ENCODE measurements at regions not wholly inside any gene's neighbourhood (a gene's known extent, or its start where the extent isn't known, plus 50 kb on each side); places are given as distances from the start of the nearest gene placed in this dataset.

GRCh38 chr9:96031366-96031824 is 155.9 kb downstream of the ERCC6L2 start:
- TF ChIP-seq BACH1 (tag; IDR thresholded peaks at IDR 0.05) (no peak), FOXO4 (CRISPR knock-in tag; IDR thresholded peaks at IDR 0.05) (no peak)
